Neural cell (in vitro differentiated cells): ENCODE measurements at regions not wholly inside any gene's neighbourhood (a gene's known extent, or its start where the extent isn't known, plus 50 kb on each side); places are given as distances from the start of the nearest gene placed in this dataset.

Experiments used
- H2AFZ ChIP-seq: fragments of 200-600, 300-800 bp; sonication (generic), shearing (Covaris generic); 2 replicates; pipeline ENCODE4 v1.6.0; 2014; ENCODE audit warnings: low read depth, mild to moderate bottlenecking, antibody characterized with exemption, low read length, moderate library complexity
- H3F3A ChIP-seq: fragments of 200-600 bp; shearing (Covaris generic); 2 replicates; pipeline ENCODE4 v1.6.1; 2016; ENCODE audit warnings: mild to moderate bottlenecking, moderate library complexity, mixed read lengths, antibody characterized with exemption, low read length; ENCODE audit not compliant: insufficient read depth, poor library complexity, severe bottlenecking
- H3K27ac ChIP-seq: fragments of 200-600, 300-800 bp; sonication (generic), shearing (Covaris generic); 2 replicates; pipeline ENCODE4 v1.5.1; 2014; ENCODE audit warnings: mild to moderate bottlenecking, low read length, moderate library complexity
- H3K27me3 ChIP-seq: fragments of 300-800, 200-600 bp; sonication (generic), shearing (Covaris generic); 2 replicates; pipeline ENCODE4 v1.6.0; 2014; ENCODE audit warnings: mild to moderate bottlenecking, low read depth, low read length, moderate library complexity; ENCODE audit not compliant: insufficient read depth
- H3K36me3 ChIP-seq: fragments of 300-800, 200-600 bp; sonication (generic), shearing (Covaris generic); 2 replicates; pipeline ENCODE4 v1.5.1; 2014; ENCODE audit warnings: mild to moderate bottlenecking, antibody characterized with exemption, low read length, moderate library complexity; ENCODE audit not compliant: insufficient read depth
- H3K4me2 ChIP-seq: fragments of 300-800, 200-600 bp; sonication (generic), shearing (Covaris generic); 2 replicates; pipeline ENCODE4 v1.6.0; 2014; ENCODE audit warnings: mild to moderate bottlenecking, low read length
- H3K4me3 ChIP-seq: fragments of 300-800, 200-600 bp; sonication (generic), shearing (Covaris generic); 2 replicates; pipeline ENCODE4 v1.5.1; 2014; ENCODE audit warnings: mild to moderate bottlenecking, low read length, moderate library complexity
- H3K79me2 ChIP-seq: fragments of 200-600 bp; shearing (Covaris generic); replicated peaks from 2 replicates; pipeline ENCODE4 v1.6.0; 2014; ENCODE audit warnings: mild to moderate bottlenecking, low read length, moderate library complexity; ENCODE audit not compliant: insufficient read depth
- H3K9ac ChIP-seq: fragments of 300-800, 200-600 bp; sonication (generic), shearing (Covaris generic); 2 replicates; pipeline ENCODE4 v1.6.1; 2016; ENCODE audit warnings: mild to moderate bottlenecking, low read length, mixed read lengths
- H3K9me2 ChIP-seq: fragments of 200-600 bp; shearing (Covaris generic); 2 replicates; pipeline ENCODE4 v1.6.1; 2016; ENCODE audit warnings: mild to moderate bottlenecking, low read length, mixed read lengths; ENCODE audit not compliant: insufficient read depth
- H3K9me3 ChIP-seq: fragments of 200-600, 300-800 bp; sonication (generic), shearing (Covaris generic); 2 replicates; pipeline ENCODE4 v1.6.1; 2016; ENCODE audit warnings: mild to moderate bottlenecking, mixed run types, low read length, moderate library complexity, mixed read lengths
- H4K20me1 ChIP-seq: fragments of 200-600 bp; shearing (Covaris generic); 2 replicates; pipeline ENCODE4 v1.6.1; 2016; ENCODE audit warnings: mild to moderate bottlenecking, mixed run types; ENCODE audit not compliant: insufficient read depth
- CTCF ChIP-seq: fragments of 450-650 bp; IDR thresholded peaks from 2 replicates; pipeline ENCODE4 v1.5.1; 2014; ENCODE audit warnings: antibody characterized with exemption, mild to moderate bottlenecking, moderate library complexity; ENCODE audit not compliant: poor library complexity, severe bottlenecking
- EP300 ChIP-seq: fragments of 450-650 bp; conservative IDR thresholded peaks from 2 replicates; pipeline ENCODE4 v1.6.1; 2014; ENCODE audit warnings: antibody characterized with exemption, mild to moderate bottlenecking, moderate library complexity; ENCODE audit not compliant: poor library complexity, severe bottlenecking
- EZH2 ChIP-seq: fragments of 200-600, 300-800 bp; shearing (Covaris generic), sonication (generic); IDR thresholded peaks from 2 replicates; pipeline ENCODE4 v1.6.1; 2014; ENCODE audit warnings: antibody characterized with exemption, low read length, borderline replicate concordance, mild to moderate bottlenecking; ENCODE audit not compliant: insufficient read depth, poor library complexity, severe bottlenecking
- MXI1 ChIP-seq: fragments of 450-650 bp; conservative IDR thresholded peaks from 2 replicates; pipeline ENCODE4 v1.6.1; 2014; ENCODE audit warnings: antibody characterized with exemption, mild to moderate bottlenecking; ENCODE audit not compliant: poor library complexity, severe bottlenecking
- POLR2AphosphoS5 ChIP-seq: IDR thresholded peaks from 2 replicates; pipeline ENCODE4 v1.6.1; 2012
- RAD21 ChIP-seq: fragments of 450-650 bp; conservative IDR thresholded peaks from 2 replicates; pipeline ENCODE4 v1.6.1; 2014; ENCODE audit warnings: antibody characterized with exemption, mild to moderate bottlenecking, moderate library complexity
- REST ChIP-seq: IDR thresholded peaks from 2 replicates; pipeline ENCODE4 v1.6.1; 2012; ENCODE audit warnings: borderline replicate concordance
- SMC3 ChIP-seq: fragments of 450-650 bp; conservative IDR thresholded peaks from 2 replicates; pipeline ENCODE4 v1.6.1; 2014; ENCODE audit warnings: antibody characterized with exemption, mild to moderate bottlenecking, moderate library complexity; ENCODE audit not compliant: poor library complexity
- TAF1 ChIP-seq: IDR thresholded peaks from 2 replicates; pipeline ENCODE4 v1.6.1; 2012; ENCODE audit warnings: low read depth

DNA sequence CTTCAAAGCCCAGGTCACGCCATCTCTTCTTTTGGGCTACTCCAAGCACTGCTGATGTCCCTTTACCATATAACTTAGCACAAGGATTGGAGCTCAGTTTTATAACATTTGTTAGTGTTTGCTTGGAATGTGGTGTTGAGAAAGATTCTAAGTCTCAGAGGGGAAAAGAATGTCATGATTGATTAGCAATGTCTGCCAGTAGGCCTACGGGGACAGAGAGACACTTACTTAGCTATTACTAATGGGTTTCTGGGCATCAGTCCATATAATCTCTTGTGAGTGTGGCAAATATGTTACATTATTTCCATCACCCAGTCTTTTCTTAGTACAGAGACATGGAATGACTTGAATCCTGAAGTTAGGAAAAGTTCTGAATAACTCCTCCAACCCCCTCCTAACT is 75.4 kb upstream of the FSHB start:
- Histone ChIP-seq H3K9me2 (no peaks in the 10 kb centered on the region), H3K27ac (no peak overlapping the region), H3K4me3 (no peak overlapping the region), H3K4me2 (no peak overlapping the region), H2AFZ (no peak overlapping the region), H3K9ac (no peak overlapping the region), H4K20me1 (no peaks in the 10 kb centered on the region), H3K9me3 (no peaks in the 10 kb centered on the region), H3K27me3 (no peaks in the 10 kb centered on the region), H3F3A (no peaks in the 10 kb centered on the region), H3K36me3 (no peaks in the 10 kb centered on the region), H3K79me2 (no peaks in the 10 kb centered on the region)
- no peak for TF ChIP-seq CTCF
- no peak for TF ChIP-seq POLR2AphosphoS5
- no peak for TF ChIP-seq MXI1
- TF ChIP-seq REST = no peak
- TF ChIP-seq SMC3 = no peak
- TF ChIP-seq TAF1 = no peak
- no peak for TF ChIP-seq EP300
- TF ChIP-seq EZH2 = no peak
- no peak for TF ChIP-seq RAD21

DNA sequence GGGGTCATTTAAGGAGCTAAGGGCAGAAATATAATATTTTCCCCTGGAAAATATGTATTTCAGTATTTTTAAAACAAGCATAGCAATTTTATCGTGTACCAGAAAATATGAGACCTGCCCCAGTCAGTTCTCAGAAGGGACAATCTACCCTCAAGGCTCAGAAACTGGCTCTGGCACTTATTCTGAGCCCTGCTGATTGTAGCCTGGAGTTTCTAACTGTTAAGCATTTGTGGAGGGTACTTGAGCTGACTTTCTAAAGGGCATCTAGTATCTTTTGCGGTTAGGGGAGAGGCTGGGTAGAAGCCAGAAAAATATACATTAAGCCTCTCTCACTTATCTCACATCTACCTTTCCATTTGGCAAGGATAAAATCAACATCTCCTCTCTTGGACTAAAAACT is 71.3 kb upstream of the FSHB start:
- no peak overlapping the region for H3K4me3 ChIP-seq
- TF ChIP-seq REST (no peak), MXI1 (no peak), POLR2AphosphoS5 (no peak), EP300 (no peak), RAD21 (no peak), SMC3 (no peak), TAF1 (no peak), EZH2 (no peak), CTCF (no peak)
- no peaks in the 10 kb centered on the region for H3K9me3 ChIP-seq
- H2AFZ ChIP-seq = no peak overlapping the region
- no peaks in the 10 kb centered on the region for H3F3A ChIP-seq
- no peaks in the 10 kb centered on the region for H3K79me2 ChIP-seq
- no peak overlapping the region for H3K4me2 ChIP-seq
- no peak overlapping the region for H3K9ac ChIP-seq
- no peaks in the 10 kb centered on the region for H3K36me3 ChIP-seq
- H4K20me1 ChIP-seq = no peaks in the 10 kb centered on the region
- no peaks in the 10 kb centered on the region for H3K27me3 ChIP-seq
- H3K9me2 ChIP-seq = no peaks in the 10 kb centered on the region
- H3K27ac ChIP-seq = no peak overlapping the region
